GM23248 (cell line): ENCODE measurements at regions not wholly inside any gene's neighbourhood (a gene's known extent, or its start where the extent isn't known, plus 50 kb on each side); places are given as distances from the start of the nearest gene placed in this dataset. TPM values are rescaled to one million over a fixed set of nuclear protein-coding genes. Genes with fewer than 3 reads are reported as not detected.

ENCODE experiments used
- DNase-seq: peaks from one replicate; pipeline ENCODE4 v3.0.0-alpha.2; 2015
- H2AFZ ChIP-seq: fragments of 200-600 bp; sonication (generic); 2 replicates; pipeline ENCODE4 v1.6.1; 2016; ENCODE audit warnings: antibody characterized with exemption
- H3F3A ChIP-seq: fragments of 200-600 bp; sonication (generic); 2 replicates; pipeline ENCODE4 v1.6.1; 2016; ENCODE audit warnings: mild to moderate bottlenecking, antibody characterized with exemption, mixed run types; ENCODE audit not compliant: insufficient read depth
- H3K27ac ChIP-seq: fragments of 200-600 bp; sonication (generic); 2 replicates; pipeline ENCODE4 v1.5.1; 2016; ENCODE audit warnings: mild to moderate bottlenecking
- H3K27me3 ChIP-seq: fragments of 200-600 bp; sonication (generic); replicated peaks from 2 replicates; pipeline ENCODE4 v1.6.1; 2016; ENCODE audit warnings: mild to moderate bottlenecking; ENCODE audit not compliant: insufficient read depth
- H3K36me3 ChIP-seq: fragments of 200-600 bp; sonication (generic); 2 replicates; pipeline ENCODE4 v1.6.1; 2016; ENCODE audit warnings: low read depth, mild to moderate bottlenecking
- H3K4me1 ChIP-seq: fragments of 200-600 bp; sonication (generic); 2 replicates; pipeline ENCODE4 v1.6.1; 2016; ENCODE audit warnings: mild to moderate bottlenecking; ENCODE audit not compliant: insufficient read depth
- H3K4me2 ChIP-seq: fragments of 200-600 bp; sonication (generic); one replicate; pipeline ENCODE4 v1.6.1; 2016; ENCODE audit warnings: mild to moderate bottlenecking; ENCODE audit not compliant: unreplicated experiment
- H3K4me3 ChIP-seq: fragments of 200-600 bp; sonication (generic); 2 replicates; pipeline ENCODE4 v1.5.1; 2016; ENCODE audit warnings: mild to moderate bottlenecking
- H3K79me2 ChIP-seq: fragments of 200-600 bp; sonication (generic); 2 replicates; pipeline ENCODE4 v1.6.1; 2016; ENCODE audit warnings: mild to moderate bottlenecking; ENCODE audit not compliant: insufficient read depth
- H3K9ac ChIP-seq: fragments of 200-600 bp; sonication (generic); 2 replicates; pipeline ENCODE4 v1.6.1; 2016; ENCODE audit warnings: mild to moderate bottlenecking
- H3K9me2 ChIP-seq: fragments of 200-600 bp; sonication (generic); 2 replicates; pipeline ENCODE4 v1.6.1; 2016; ENCODE audit warnings: mixed run types, mild to moderate bottlenecking, moderate library complexity; ENCODE audit not compliant: insufficient read depth
- H3K9me3 ChIP-seq: fragments of 200-600 bp; sonication (generic); one replicate; pipeline ENCODE4 v1.6.1; 2017; ENCODE audit warnings: low read depth
- H4K20me1 ChIP-seq: fragments of 200-600 bp; sonication (generic); 2 replicates; pipeline ENCODE4 v1.6.0; 2016; ENCODE audit not compliant: insufficient read depth
- EZH2 ChIP-seq: fragments of 200-600 bp; sonication (generic); IDR thresholded peaks from 2 replicates; pipeline ENCODE4 v1.6.1; 2018; ENCODE audit warnings: antibody characterized with exemption, mild to moderate bottlenecking; ENCODE audit not compliant: insufficient read depth, poor library complexity, severe bottlenecking
- EZH2phosphoT487 ChIP-seq: fragments of 200-600 bp; sonication (generic); IDR thresholded peaks from 2 replicates; pipeline ENCODE4 v1.6.1; 2018; ENCODE audit warnings: antibody characterized with exemption, moderate library complexity, mild to moderate bottlenecking, low read depth; ENCODE audit not compliant: insufficient read depth
- WGBS, 2 experiments: methylation state at CpG; one replicate each; pipeline ENCODE4 v1.1.6; 2015 to 2017; ENCODE audit warnings: low lambda C conversion rate in 2 of 2, low coverage in 1 of 2; ENCODE audit errors: missing lambda C conversion rate in 2 of 2; 5-methylcytosine and 5-hydroxymethylcytosine counted together
- in situ Hi-C: fragments of 300-500 bp; cut with MboI; formaldehyde crosslinking; loops from 2 replicates; pipeline ENCODE4 v1.15.0; 2020
- microRNA-seq: library from miRNA; unstranded; fragments of <30 nt; microRNA quantifications from one replicate; pipeline ENCODE4, GENCODE V29; 2016; ENCODE audit warnings: borderline number of aligned reads
- small RNA-seq: library from RNA; depleted of rRNA; stranded (forward); fragments of <200 nt; gene quantifications from one replicate; pipeline ENCODE3, GENCODE V24; 2014; ENCODE audit warnings: low read depth, low replicate concordance

GRCh38 chr12:116504438-116504837, 54.7 kb upstream of the MAP1LC3B2 start:
- Histone ChIP-seq H4K20me1 (no peaks in the 10 kb centered on the region), H3K36me3 (no peaks in the 10 kb centered on the region), H2AFZ (no peak overlapping the region), H3F3A (no peaks in the 10 kb centered on the region), H3K4me2 (no peak overlapping the region), H3K27me3 (no peaks in the 10 kb centered on the region), H3K9ac (no peak overlapping the region), H3K4me3 (no peak overlapping the region), H3K79me2 (no peaks in the 10 kb centered on the region), H3K9me3 (no peaks in the 10 kb centered on the region), H3K4me1 (peaks cover 5% of the 10 kb centered on the region; the same call in 1 of the 2 replicates), H3K9me2 (no peaks in the 10 kb centered on the region), H3K27ac (no peak overlapping the region)
- 86% methylated on average over 4 of the region's 4 CpGs for WGBS, 2 experiments
- in situ Hi-C loops, result no loop called here
- TF ChIP-seq EZH2phosphoT487 (no peak), EZH2 (no peak)
- DNase-seq, result no peak

GRCh38 chr12:116506697-116507064, 52.5 kb upstream of the MAP1LC3B2 start:
- Histone ChIP-seq H3K4me1 (peaks cover 5% of the 10 kb centered on the region; the same call in 1 of the 2 replicates), H3K27ac (no peak overlapping the region), H3K4me2 (no peak overlapping the region), H3K4me3 (no peak overlapping the region), H3F3A (no peaks in the 10 kb centered on the region), H3K27me3 (no peaks in the 10 kb centered on the region), H3K9me3 (no peaks in the 10 kb centered on the region), H3K9ac (no peak overlapping the region), H4K20me1 (no peaks in the 10 kb centered on the region), H3K9me2 (no peaks in the 10 kb centered on the region), H2AFZ (no peak overlapping the region), H3K79me2 (no peaks in the 10 kb centered on the region), H3K36me3 (no peaks in the 10 kb centered on the region)
- DNase-seq, result no peak
- in situ Hi-C loops, result no loop called here
- TF ChIP-seq EZH2, result no peak
- no peak for TF ChIP-seq EZH2phosphoT487
- WGBS, 2 experiments, result 72 to 78% methylated on average over 6 of the region's 6 CpGs

- Histone ChIP-seq H4K20me1 (no peaks in the 10 kb centered on the region), H3K4me1 (peaks cover 5% of the 10 kb centered on the region; the same call in 1 of the 2 replicates), H3K4me3 (peak overlapping the region; percentile 68), H3K27me3 (no peaks in the 10 kb centered on the region), H3K36me3 (no peaks in the 10 kb centered on the region), H3K27ac (no peak overlapping the region), H2AFZ (peak overlapping the region; percentile 88), H3K79me2 (no peaks in the 10 kb centered on the region), H3F3A (no peaks in the 10 kb centered on the region), H3K4me2 (peak overlapping the region; percentile 89), H3K9ac (peak overlapping the region; percentile 61), H3K9me3 (no peaks in the 10 kb centered on the region), H3K9me2 (no peaks in the 10 kb centered on the region)
- 5 to 6% methylated on average over 48 to 59 of the region's 60 CpGs for WGBS, 2 experiments
- peak; percentile 43 for DNase-seq
- TF ChIP-seq EZH2phosphoT487 (no peak), EZH2 (no peak)
- in situ Hi-C loops, result no loop called here
Observed at GRCh38 chr12:116508145-116509121, 50.7 kb upstream of the MAP1LC3B2 start.

Small RNA genes lying in the stretch of these regions (microRNA-seq; reads per million reads assigned to microRNA genes)
- not detected for gene MIR4472-2

Small RNA genes lying in the stretch of these regions (small RNA-seq; reads per million reads assigned to genes)
- gene MIR4472-2, result not detected
